ENCODE measurements at regions not wholly inside any gene's neighbourhood (a gene's known extent, or its start where the extent isn't known, plus 50 kb on each side); places are given as distances from the start of the nearest gene placed in this dataset.

DNA sequence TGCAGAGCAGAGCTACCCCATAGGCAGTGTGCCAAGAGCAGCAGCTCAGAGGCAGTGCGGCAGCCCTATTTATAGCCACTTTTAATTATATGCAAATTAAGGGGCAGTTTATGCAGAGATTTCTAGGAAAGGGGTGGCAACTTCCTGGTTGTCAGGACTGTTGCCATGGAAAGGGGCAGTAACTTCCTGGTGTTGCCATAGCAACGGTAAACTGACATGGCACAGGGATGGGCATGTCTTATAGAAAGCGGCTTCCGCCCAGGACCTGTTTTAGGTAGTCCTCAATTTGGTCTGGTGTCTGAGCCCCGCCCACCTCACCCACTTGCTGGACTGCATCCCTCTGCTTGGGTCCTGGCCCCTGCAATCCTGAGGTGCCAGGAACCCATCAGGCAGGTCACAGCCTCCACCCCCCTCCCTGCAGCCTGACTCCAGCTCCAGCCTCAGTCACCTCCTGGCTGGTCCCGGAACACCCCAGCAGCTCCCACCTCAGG, 115.8 kb downstream of the TMEM130 start:
- TF ChIP-seq, protein P1, sequence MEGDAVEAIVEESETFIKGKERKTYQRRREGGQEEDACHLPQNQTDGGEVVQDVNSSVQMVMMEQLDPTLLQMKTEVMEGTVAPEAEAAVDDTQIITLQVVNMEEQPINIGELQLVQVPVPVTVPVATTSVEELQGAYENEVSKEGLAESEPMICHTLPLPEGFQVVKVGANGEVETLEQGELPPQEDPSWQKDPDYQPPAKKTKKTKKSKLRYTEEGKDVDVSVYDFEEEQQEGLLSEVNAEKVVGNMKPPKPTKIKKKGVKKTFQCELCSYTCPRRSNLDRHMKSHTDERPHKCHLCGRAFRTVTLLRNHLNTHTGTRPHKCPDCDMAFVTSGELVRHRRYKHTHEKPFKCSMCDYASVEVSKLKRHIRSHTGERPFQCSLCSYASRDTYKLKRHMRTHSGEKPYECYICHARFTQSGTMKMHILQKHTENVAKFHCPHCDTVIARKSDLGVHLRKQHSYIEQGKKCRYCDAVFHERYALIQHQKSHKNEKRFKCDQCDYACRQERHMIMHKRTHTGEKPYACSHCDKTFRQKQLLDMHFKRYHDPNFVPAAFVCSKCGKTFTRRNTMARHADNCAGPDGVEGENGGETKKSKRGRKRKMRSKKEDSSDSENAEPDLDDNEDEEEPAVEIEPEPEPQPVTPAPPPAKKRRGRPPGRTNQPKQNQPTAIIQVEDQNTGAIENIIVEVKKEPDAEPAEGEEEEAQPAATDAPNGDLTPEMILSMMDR (IDR thresholded peaks at IDR 0.05; ENCODE audit: insufficient read depth, low read length, poor library complexity, severe bottlenecking), result no peak
- TF ChIP-seq EZH2phosphoT487 (conservative IDR thresholded peaks at IDR 0.05; ENCODE audit: low read length), result no peak

All from SU-DHL-6 (cell line).